NB4 (cell line): ENCODE measurements at regions not wholly inside any gene's neighbourhood (a gene's known extent, or its start where the extent isn't known, plus 50 kb on each side); places are given as distances from the start of the nearest gene placed in this dataset.
"Not testable (repeated sequence)": the region's sequence is repeated elsewhere in the genome, so short reads cannot be mapped to it uniquely, and the experiment has no call there.

Source experiments
- CTCF ChIP-seq: IDR thresholded peaks from one replicate; pipeline ENCODE4 v1.5.1; 2012; ENCODE audit warnings: low read depth, low read length
- MAX ChIP-seq: IDR thresholded peaks from 2 replicates; pipeline ENCODE4 v1.6.1; 2011; ENCODE audit warnings: low read depth, low read length
- MYC ChIP-seq: IDR thresholded peaks from 2 replicates; pipeline ENCODE4 v1.6.1; 2011; ENCODE audit warnings: low read depth, low read length
- POLR2A ChIP-seq: IDR thresholded peaks from 2 replicates; pipeline ENCODE4 v1.6.1; 2011; ENCODE audit warnings: mild to moderate bottlenecking; ENCODE audit not compliant: insufficient read length; ENCODE audit errors: extremely low read depth

- TF ChIP-seq POLR2A, CTCF, MYC, MAX: not testable (repeated sequence)
Observed at GRCh38 chr10:11688448-11688795, 53.8 kb upstream of the ECHDC3 start.
